HepG2 (cell line): ENCODE measurements at regions not wholly inside any gene's neighbourhood (a gene's known extent, or its start where the extent isn't known, plus 50 kb on each side); places are given as distances from the start of the nearest gene placed in this dataset.

ENCODE experiments used
- ATAC-seq: fragments of 200-7000 bp; cut with Tn5 transposase; 3 replicates; pipeline ENCODE4 v1.9.1; 2020; ENCODE audit warnings: mild to moderate bottlenecking, moderate library complexity
- BruUV-seq: library from RNA; stranded (reverse); fragments of 400-500 nt; replicated peaks from 2 replicates; lab custom pipeline; 2021; lab: Mats Ljungman, UMichigan
- CTCF ChIA-PET: fragments of 300-600 bp; formaldehyde crosslinking; extraction: SDS; loops from one replicate; lab custom pipeline; 2021; ENCODE audit warnings: low total read pairs, inconsistent platforms, low intra/inter-chr PET ratio; lab: Yijun Ruan, JAX
- POLR2A ChIA-PET: fragments of 350-600 bp; sonication (Branson Sonifier 250); formaldehyde crosslinking; loops from one replicate; lab custom pipeline; 2020; ENCODE audit warnings: antibody characterized with exemption, inconsistent platforms; lab: Yijun Ruan, JAX
- DNase-seq: peaks from one replicate; pipeline ENCODE4 v3.0.0-alpha.2; 2015; ENCODE audit warnings: low spot score
- FAIRE-seq: peaks from 3 replicates; lab custom pipeline; 2011; peaks lifted over from hg19 to GRCh38; lab: Jason Lieb, UNC
- H2AFZ ChIP-seq: one replicate; pipeline ENCODE4 v1.6.1; 2011; ENCODE audit warnings: low read length, inconsistent platforms
- H3K27ac ChIP-seq: fragments of 300-600 bp; 3 replicates; pipeline ENCODE4 v1.8.0; 2011; ENCODE audit warnings: mixed run types, mild to moderate bottlenecking, mixed read lengths, low read length, inconsistent platforms; ENCODE audit not compliant: insufficient read depth; ENCODE audit errors: extremely low read length
- H3K27me3 ChIP-seq, 2 experiments: fragments of 200-600 bp in 1 of 2; 2 replicates in 1 of 2; 3 replicates in 1 of 2; pipeline versions ENCODE4 v1.6.0 to v1.8.0; 2011; ENCODE audit warnings: low read length in 2 of 2, mild to moderate bottlenecking in 2 of 2, moderate library complexity in 2 of 2, inconsistent platforms in 1 of 2; ENCODE audit not compliant: insufficient read depth in 2 of 2, control insufficient read depth in 1 of 2
- H3K36me3 ChIP-seq, 2 experiments: fragments of 200-600 bp in 1 of 2; replicated peaks in 1 of 2; 2 replicates in 1 of 2; 3 replicates in 1 of 2; pipeline versions ENCODE4 v1.5.1 to v1.8.0; 2011; ENCODE audit warnings: low read length in 2 of 2, inconsistent platforms in 1 of 2; ENCODE audit not compliant: insufficient read depth in 2 of 2, control insufficient read depth in 1 of 2
- H3K4me1 ChIP-seq: 2 replicates; pipeline ENCODE4 v1.5.1; 2012; ENCODE audit warnings: low read length, inconsistent platforms; ENCODE audit not compliant: insufficient read depth
- H3K4me2 ChIP-seq: 2 replicates; pipeline ENCODE4 v1.6.0; 2011; ENCODE audit warnings: low read depth, low read length, inconsistent platforms
- H3K4me3 ChIP-seq, 3 experiments: fragments of 200-600 bp in 1 of 3; sonication (generic), shearing (Covaris generic) in 1 of 3; replicated peaks in 1 of 3; 2 replicates each; pipeline ENCODE4 v1.5.1; 2011 to 2016; ENCODE audit warnings: low read length in 3 of 3, inconsistent platforms in 2 of 3, low read depth in 2 of 3, mild to moderate bottlenecking in 2 of 3, control low read depth in 1 of 3, mixed read lengths in 1 of 3; ENCODE audit not compliant: insufficient read depth in 1 of 3
- H3K79me2 ChIP-seq: one replicate; pipeline ENCODE4 v1.6.1; 2011; ENCODE audit warnings: low read length, inconsistent platforms; ENCODE audit not compliant: insufficient read depth
- H3K9ac ChIP-seq: 2 replicates; pipeline ENCODE4 v1.6.0; 2011; ENCODE audit warnings: mild to moderate bottlenecking, low read depth, low read length, inconsistent platforms; ENCODE audit not compliant: insufficient read depth
- H3K9me3 ChIP-seq: 2 replicates; pipeline ENCODE4 v1.5.1; 2012; ENCODE audit warnings: mild to moderate bottlenecking, low read length
- H4K20me1 ChIP-seq: 2 replicates; pipeline ENCODE4 v1.6.0; 2011; ENCODE audit warnings: inconsistent platforms, mild to moderate bottlenecking, low read length, moderate library complexity; ENCODE audit not compliant: insufficient read depth
- HINFP ChIP-seq: sonication (generic); formaldehyde crosslinking; IDR thresholded peaks from 2 replicates; pipeline ENCODE4 v1.4.0; 2020; ENCODE audit warnings: low read depth, mild to moderate bottlenecking, missing genetic modification reagents
- HNF1A ChIP-seq, 2 experiments: sonication (generic) in 1 of 2; formaldehyde crosslinking in 1 of 2; IDR thresholded peaks; 2 replicates each; pipeline versions ENCODE4 v1.4.0 to v1.6.1; 2016 to 2020; ENCODE audit warnings: borderline replicate concordance in 1 of 2, low read depth in 1 of 2, mild to moderate bottlenecking in 1 of 2, missing genetic modification reagents in 1 of 2
- SETDB1 ChIP-seq: sonication (generic); formaldehyde crosslinking; IDR thresholded peaks from 2 replicates; pipeline ENCODE4 v1.5.1; 2020; ENCODE audit warnings: missing genetic modification reagents, mild to moderate bottlenecking, borderline replicate concordance
- SOX6 ChIP-seq, 2 experiments: fragments of 450-650 bp in 1 of 2; sonication (generic) in 1 of 2; formaldehyde crosslinking in 1 of 2; IDR thresholded peaks; 2 replicates each; pipeline versions ENCODE4 v1.4.0 to v1.6.1; 2017 to 2020; ENCODE audit warnings: antibody characterized with exemption in 1 of 2, mild to moderate bottlenecking in 1 of 2, missing genetic modification reagents in 1 of 2
- ZNF260 ChIP-seq: sonication (generic); formaldehyde crosslinking; IDR thresholded peaks from 2 replicates; pipeline ENCODE4 v1.4.0; 2020; ENCODE audit warnings: missing genetic modification reagents, low read depth, mild to moderate bottlenecking, borderline replicate concordance
- ZNF704 ChIP-seq: sonication (generic); formaldehyde crosslinking; IDR thresholded peaks from 2 replicates; pipeline ENCODE4 v1.8.1; 2023; ENCODE audit warnings: mild to moderate bottlenecking, inconsistent platforms, moderate library complexity, missing genetic modification reagents, borderline replicate concordance
- ZSCAN22 ChIP-seq: sonication (generic); formaldehyde crosslinking; IDR thresholded peaks from 2 replicates; pipeline ENCODE4 v1.4.0; 2020; ENCODE audit warnings: mild to moderate bottlenecking, missing genetic modification reagents
- WGBS: methylation state at CpG from one replicate; pipeline ENCODE4 v1.1.6; 2017; ENCODE audit warnings: low lambda C conversion rate; 5-methylcytosine and 5-hydroxymethylcytosine counted together
- in situ Hi-C: cut with HindIII; loops from 2 replicates; pipeline ENCODE4 v1.10.0; 2017; ENCODE audit warnings: low pct_unique_long_range_greater_than_20kb; ENCODE audit not compliant: extremely low pct_ligation_motif_present
- intact Hi-C: fragments of 100-400 bp; cut with micrococcal nuclease; formaldehyde crosslinking; loops from one replicate; pipeline ENCODE4 v1.10.0; 2022; ENCODE audit not compliant: unreplicated experiment
- TF ChIP-seq, protein P1 (sequence below): sonication (generic); formaldehyde crosslinking; IDR thresholded peaks from 2 replicates; pipeline ENCODE4 v1.8.0; 2022; ENCODE audit warnings: missing genetic modification reagents, low read depth, mild to moderate bottlenecking, borderline replicate concordance
- TF ChIP-seq, protein P2 (sequence below): sonication (generic); formaldehyde crosslinking; IDR thresholded peaks from 2 replicates; pipeline ENCODE4 v1.4.0; 2020; ENCODE audit warnings: missing genetic modification reagents
- TF ChIP-seq, protein P3 (sequence below): IDR thresholded peaks from 2 replicates; pipeline ENCODE4 v1.6.1; 2016; ENCODE audit warnings: low read depth

DNA sequence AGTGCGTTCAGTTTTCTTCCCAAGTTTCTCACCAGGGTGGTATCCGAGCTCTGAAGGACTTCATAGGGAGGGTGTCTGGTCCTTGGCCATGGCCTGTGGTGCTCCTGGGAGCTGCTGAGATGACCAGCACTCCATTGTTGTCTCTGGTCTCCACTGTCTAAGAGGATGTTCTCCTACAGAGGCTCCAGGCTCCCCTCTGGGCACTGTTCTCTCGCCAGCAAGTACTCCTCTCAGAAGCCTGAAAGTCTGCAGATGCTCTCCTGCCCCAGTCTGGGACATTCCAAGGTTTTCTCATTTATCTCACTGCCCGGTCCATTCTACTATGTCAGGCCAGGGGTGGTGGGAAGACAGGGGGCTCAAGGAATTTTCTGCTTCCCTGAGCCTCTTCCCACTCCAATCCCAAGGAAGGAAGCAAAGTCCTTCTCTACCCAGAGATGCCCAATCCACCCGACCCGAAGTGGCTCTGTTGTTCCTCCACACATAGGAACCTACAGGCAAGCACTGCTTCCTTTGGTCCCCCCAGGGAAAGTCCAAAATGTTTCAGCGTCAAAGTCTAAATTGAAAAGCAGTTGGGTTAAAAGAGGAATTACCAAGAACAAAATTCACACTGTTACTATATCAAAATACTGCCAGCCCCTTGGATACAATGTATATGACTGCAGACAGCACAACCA is 110.5 kb downstream of the GYPC start:
- intact Hi-C loops = no loop called here
- ChIA-PET CTCF (no interaction called here), POLR2A (no interaction called here)
- BruUV-seq = no TSS peak
- DNase-seq (no peak), ATAC-seq (no peak), FAIRE-seq (no peak)
- Histone ChIP-seq H3K27me3 (peaks cover 0 to 33% of the 10 kb centered on the region in 2 experiments; a peak in 3 of 5 replicates), H3K36me3 (no peaks in the 10 kb centered on the region), H3K79me2 (no peaks in the 10 kb centered on the region), H2AFZ (no peak overlapping the region), H4K20me1 (no peaks in the 10 kb centered on the region), H3K4me2 (no peak overlapping the region), H3K9me3 (no peaks in the 10 kb centered on the region), H3K27ac (no peak overlapping the region), H3K4me3 (no peak overlapping the region)
- in situ Hi-C loops = loop anchor here (25.0 kb wide), 1 partner anchor 1004 kb away; no protein-coding TSS in a partner anchor
- WGBS = 2% methylated on average over 6 of the region's 7 CpGs
- TF ChIP-seq, protein P1, sequence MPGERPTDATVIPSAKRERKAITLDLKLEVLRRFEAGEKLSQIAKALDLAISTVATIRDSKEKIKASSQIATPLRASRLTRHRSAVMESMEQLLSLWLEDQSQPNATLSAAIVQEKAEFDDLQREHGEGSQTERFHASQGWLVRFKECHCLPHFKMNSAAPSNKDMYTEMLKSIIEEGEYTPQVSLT = no peak
- no peak for TF ChIP-seq HNF1A (IDR thresholded peaks at IDR 0.05; ENCODE audit: low read depth)
- TF ChIP-seq HNF1A (CRISPR knock-in tag; IDR thresholded peaks at IDR 0.05; ENCODE audit: borderline replicate concordance) = no peak
- TF ChIP-seq, protein P2, sequence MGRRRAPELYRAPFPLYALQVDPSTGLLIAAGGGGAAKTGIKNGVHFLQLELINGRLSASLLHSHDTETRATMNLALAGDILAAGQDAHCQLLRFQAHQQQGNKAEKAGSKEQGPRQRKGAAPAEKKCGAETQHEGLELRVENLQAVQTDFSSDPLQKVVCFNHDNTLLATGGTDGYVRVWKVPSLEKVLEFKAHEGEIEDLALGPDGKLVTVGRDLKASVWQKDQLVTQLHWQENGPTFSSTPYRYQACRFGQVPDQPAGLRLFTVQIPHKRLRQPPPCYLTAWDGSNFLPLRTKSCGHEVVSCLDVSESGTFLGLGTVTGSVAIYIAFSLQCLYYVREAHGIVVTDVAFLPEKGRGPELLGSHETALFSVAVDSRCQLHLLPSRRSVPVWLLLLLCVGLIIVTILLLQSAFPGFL (CRISPR knock-in tag) = no peak
- no peak for TF ChIP-seq ZSCAN22
- no peak for TF ChIP-seq ZNF704
- no peak for TF ChIP-seq HINFP (CRISPR knock-in tag)
- no peak for TF ChIP-seq SETDB1 (CRISPR knock-in tag)
- TF ChIP-seq, protein P3, sequence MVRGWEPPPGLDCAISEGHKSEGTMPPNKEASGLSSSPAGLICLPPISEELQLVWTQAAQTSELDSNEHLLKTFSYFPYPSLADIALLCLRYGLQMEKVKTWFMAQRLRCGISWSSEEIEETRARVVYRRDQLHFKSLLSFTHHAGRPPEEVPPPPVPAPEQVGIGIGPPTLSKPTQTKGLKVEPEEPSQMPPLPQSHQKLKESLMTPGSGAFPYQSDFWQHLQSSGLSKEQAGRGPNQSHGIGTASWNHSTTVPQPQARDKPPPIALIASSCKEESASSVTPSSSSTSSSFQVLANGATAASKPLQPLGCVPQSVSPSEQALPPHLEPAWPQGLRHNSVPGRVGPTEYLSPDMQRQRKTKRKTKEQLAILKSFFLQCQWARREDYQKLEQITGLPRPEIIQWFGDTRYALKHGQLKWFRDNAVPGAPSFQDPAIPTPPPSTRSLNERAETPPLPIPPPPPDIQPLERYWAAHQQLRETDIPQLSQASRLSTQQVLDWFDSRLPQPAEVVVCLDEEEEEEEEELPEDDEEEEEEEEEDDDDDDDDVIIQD (CRISPR knock-in tag) = no peak
- TF ChIP-seq SOX6 (IDR thresholded peaks at IDR 0.05) = no peak
- no peak for TF ChIP-seq SOX6 (CRISPR knock-in tag; IDR thresholded peaks at IDR 0.05)
- TF ChIP-seq ZNF260 (CRISPR knock-in tag) = no peak
- TF ChIP-seq, all 625 proteins: peak for 0
- H3K4me1 ChIP-seq = no peaks in the 10 kb centered on the region
- H3K9ac ChIP-seq = no peak overlapping the region
